HepG2 (cell line): ENCODE measurements at regions not wholly inside any gene's neighbourhood (a gene's known extent, or its start where the extent isn't known, plus 50 kb on each side); places are given as distances from the start of the nearest gene placed in this dataset.

Experiments
- CHCHD3 ChIP-seq: sonication (generic); formaldehyde crosslinking; IDR thresholded peaks from 2 replicates; pipeline ENCODE4 v1.8.0; 2022; ENCODE audit warnings: mild to moderate bottlenecking, missing genetic modification reagents, moderate library complexity
- CTCF ChIP-seq: sonication (generic); formaldehyde crosslinking; IDR thresholded peaks from 2 replicates; pipeline ENCODE4 v1.5.0; 2020; ENCODE audit warnings: mild to moderate bottlenecking, missing genetic modification reagents, moderate library complexity
- E2F1 ChIP-seq: sonication (generic); formaldehyde crosslinking; IDR thresholded peaks from 2 replicates; pipeline ENCODE4 v1.5.0; 2020; ENCODE audit warnings: missing genetic modification reagents
- KLF12 ChIP-seq: sonication (generic); formaldehyde crosslinking; IDR thresholded peaks from 2 replicates; pipeline ENCODE4 v1.4.0; 2020; ENCODE audit warnings: missing genetic modification reagents, borderline replicate concordance
- NCOA1 ChIP-seq: sonication (generic); formaldehyde crosslinking; IDR thresholded peaks from 2 replicates; pipeline ENCODE4 v1.9.0; 2021; ENCODE audit warnings: missing genetic modification reagents
- REST ChIP-seq, 2 experiments: IDR thresholded peaks; 2 replicates each; pipeline ENCODE4 v1.6.1; 2011 to 2012; ENCODE audit warnings: low read length in 2 of 2, borderline replicate concordance in 1 of 2, low read depth in 1 of 2, mild to moderate bottlenecking in 1 of 2, moderate library complexity in 1 of 2
- SP2 ChIP-seq: sonication (generic); formaldehyde crosslinking; IDR thresholded peaks from 2 replicates; pipeline ENCODE4 v1.5.1; 2020; ENCODE audit warnings: mild to moderate bottlenecking, missing genetic modification reagents
- TARDBP ChIP-seq: sonication (generic); formaldehyde crosslinking; IDR thresholded peaks from 2 replicates; pipeline ENCODE4 v1.8.0; 2022; ENCODE audit warnings: mild to moderate bottlenecking, missing genetic modification reagents
- ZBTB44 ChIP-seq: sonication (generic); formaldehyde crosslinking; IDR thresholded peaks from 2 replicates; pipeline ENCODE4 v1.4.0; 2020; ENCODE audit warnings: missing genetic modification reagents
- ZNF576 ChIP-seq: sonication (generic); formaldehyde crosslinking; IDR thresholded peaks from 2 replicates; pipeline ENCODE4 v1.4.0; 2020; ENCODE audit warnings: mild to moderate bottlenecking, missing genetic modification reagents

GRCh38 chr3:163166197-163166596 lies 1669.6 kb downstream of the OTOL1 start:
- TF ChIP-seq CHCHD3 (CRISPR knock-in tag) (no peak), ZNF576 (no peak), NCOA1 (CRISPR knock-in tag) (no peak), TARDBP (CRISPR knock-in tag) (no peak), CTCF (CRISPR knock-in tag) (no peak), E2F1 (CRISPR knock-in tag) (no peak), SP2 (CRISPR knock-in tag) (no peak), REST (IDR thresholded peaks at IDR 0.05; ENCODE audit: borderline replicate concordance in 1 of 2, low read depth in 1 of 2, low read length in 2 of 2) (no peak), ZBTB44 (CRISPR knock-in tag) (no peak), KLF12 (CRISPR knock-in tag) (no peak)
